ENCODE measurements at regions not wholly inside any gene's neighbourhood (a gene's known extent, or its start where the extent isn't known, plus 50 kb on each side); places are given as distances from the start of the nearest gene placed in this dataset.

- no peaks in the 10 kb centered on the region for H4K20me1 ChIP-seq (ENCODE audit: insufficient read depth, low read length)
- no peak overlapping the region for H3K9ac ChIP-seq (ENCODE audit: insufficient read depth, low read length, poor library complexity, severe bottlenecking)
- H3K27me3 ChIP-seq (ENCODE audit: control insufficient read depth in 2 of 2, insufficient read depth in 2 of 2, low read length in 2 of 2) = peaks cover 0 to 2% of the 10 kb centered on the region in 2 donors
- H3K9me3 ChIP-seq (replicated peaks in 1 of 2; ENCODE audit: control insufficient read depth in 1 of 2, insufficient read depth in 1 of 2, low read length in 2 of 2) = no peaks in the 10 kb centered on the region
- H3K4me3 Mint-ChIP-seq = no peak overlapping the region
- H3K4me2 ChIP-seq (replicated peaks; ENCODE audit: extremely low read depth, low read length, poor library complexity, severe bottlenecking) = no peak overlapping the region
- H3K4me1 Mint-ChIP-seq = no peaks in the 10 kb centered on the region
- no peak overlapping the region for H3K27ac Mint-ChIP-seq
- H3K36me3 ChIP-seq (replicated peaks in 1 of 2; ENCODE audit: control insufficient read depth in 1 of 2, insufficient read depth in 2 of 2, low read length in 2 of 2) = no peaks in the 10 kb centered on the region
- intact Hi-C loops (cut with micrococcal nuclease) = no loop called here
- no peak overlapping the region for H3K27ac ChIP-seq (ENCODE audit: low read depth in 1 of 2, low read length in 2 of 2)
- H3K9me3 Mint-ChIP-seq = peaks cover 3 to 14% (median 9%) of the 10 kb centered on the region in 7 donors
- WGBS (ENCODE audit: insufficient coverage) = 97% methylated on average over 6 of the region's 12 CpGs
- no peak for TF ChIP-seq CTCF (IDR thresholded peaks at IDR 0.05)
- peaks cover 10 to 20% (median 12%) of the 10 kb centered on the region in 3 donors for H3K27me3 Mint-ChIP-seq (ENCODE audit: low read depth in 3 of 3)
- H3K36me3 Mint-ChIP-seq = no peaks in the 10 kb centered on the region
- DNase-seq = no peak
- H3K79me2 ChIP-seq (ENCODE audit: insufficient read depth, low read length) = no peaks in the 10 kb centered on the region
- H2AFZ ChIP-seq (ENCODE audit: insufficient read depth, low read depth, low read length, poor library complexity, severe bottlenecking) = no peak overlapping the region
- H3K4me1 ChIP-seq (ENCODE audit: control insufficient read depth in 1 of 2, insufficient read depth in 2 of 2, low read length in 2 of 2) = no peaks in the 10 kb centered on the region
- no peak overlapping the region for H3K4me3 ChIP-seq (replicated peaks in 1 of 3; ENCODE audit: low read depth in 2 of 3, low read length in 3 of 3)
Observed at GRCh38 chr5:173557123-173557903, 59.1 kb downstream of the BOD1 start.

GRCh38 chr5:173556142-173557028 is 60.1 kb downstream of the BOD1 start:
- Mint-ChIP-seq H3K4me1 (no peaks in the 10 kb centered on the region), H3K9me3 (peaks cover 3 to 12% (median 7%) of the 10 kb centered on the region in 7 donors), H3K4me3 (no peak overlapping the region), H3K27ac (no peak overlapping the region), H3K27me3 (ENCODE audit: low read depth in 3 of 3) (peaks cover 9 to 20% (median 12%) of the 10 kb centered on the region in 3 donors), H3K36me3 (no peaks in the 10 kb centered on the region)
- Histone ChIP-seq H3K9me3 (replicated peaks in 1 of 2; ENCODE audit: control insufficient read depth in 1 of 2, insufficient read depth in 1 of 2, low read length in 2 of 2) (no peaks in the 10 kb centered on the region), H4K20me1 (ENCODE audit: insufficient read depth, low read length) (no peaks in the 10 kb centered on the region), H3K4me1 (ENCODE audit: control insufficient read depth in 1 of 2, insufficient read depth in 2 of 2, low read length in 2 of 2) (no peaks in the 10 kb centered on the region), H3K4me3 (replicated peaks in 1 of 3; ENCODE audit: low read depth in 2 of 3, low read length in 3 of 3) (no peak overlapping the region), H3K4me2 (replicated peaks; ENCODE audit: extremely low read depth, low read length, poor library complexity, severe bottlenecking) (no peak overlapping the region), H3K9ac (ENCODE audit: insufficient read depth, low read length, poor library complexity, severe bottlenecking) (no peak overlapping the region), H3K27ac (ENCODE audit: low read depth in 1 of 2, low read length in 2 of 2) (no peak overlapping the region), H3K27me3 (ENCODE audit: control insufficient read depth in 2 of 2, insufficient read depth in 2 of 2, low read length in 2 of 2) (peaks cover 0 to under 1% of the 10 kb centered on the region in 2 donors), H3K36me3 (replicated peaks in 1 of 2; ENCODE audit: control insufficient read depth in 1 of 2, insufficient read depth in 2 of 2, low read length in 2 of 2) (no peaks in the 10 kb centered on the region), H3K79me2 (ENCODE audit: insufficient read depth, low read length) (no peaks in the 10 kb centered on the region), H2AFZ (ENCODE audit: insufficient read depth, low read depth, low read length, poor library complexity, severe bottlenecking) (no peak overlapping the region)
- TF ChIP-seq CTCF (IDR thresholded peaks at IDR 0.05) = no peak
- DNase-seq = no peak
- 93% methylated on average over 3 of the region's 8 CpGs for WGBS (ENCODE audit: insufficient coverage)
- intact Hi-C loops (cut with micrococcal nuclease) = no loop called here
